Fibroblast of lung (primary cell): ENCODE measurements at regions not wholly inside any gene's neighbourhood (a gene's known extent, or its start where the extent isn't known, plus 50 kb on each side); places are given as distances from the start of the nearest gene placed in this dataset.
"Not testable (repeated sequence)": the region's sequence is repeated elsewhere in the genome, so short reads cannot be mapped to it uniquely, and the experiment has no call there.

Experiments
- EZH2 ChIP-seq: IDR thresholded peaks from 2 replicates; pipeline ENCODE4 v1.5.1; 2012; ENCODE audit warnings: low read length, control low read depth, mild to moderate bottlenecking; ENCODE audit errors: missing control alignments
- TF ChIP-seq, protein P1 (sequence below), 2 donors: IDR thresholded peaks in 1 of 2; conservative IDR thresholded peaks in 1 of 2; 1 replicate in 1 of 2; 2 replicates in 1 of 2; pipeline ENCODE4 v1.5.1; 2011 to 2012; ENCODE audit warnings: low read length in 2 of 2, control low read depth in 1 of 2, inconsistent platforms in 1 of 2, low read depth in 1 of 2, mild to moderate bottlenecking in 1 of 2

DNA sequence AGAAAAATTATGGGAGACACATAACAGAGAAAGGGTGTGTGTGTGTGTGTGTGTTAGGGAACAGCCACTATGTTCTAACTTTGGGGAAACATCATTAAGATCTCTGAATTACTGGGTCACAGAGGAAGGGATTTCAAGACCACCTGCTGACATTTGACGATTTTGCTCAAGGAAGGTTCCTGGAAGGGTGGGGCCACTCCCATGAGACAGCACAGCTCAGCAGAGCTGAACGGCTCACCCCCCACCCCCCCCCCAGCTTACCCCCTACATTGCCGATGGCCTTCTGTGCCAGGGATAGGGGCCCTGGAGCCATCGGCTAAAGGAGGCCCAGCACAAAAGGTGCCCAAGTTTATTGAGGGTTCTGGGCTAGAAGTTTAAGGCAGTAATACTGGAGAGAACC lies 122.4 kb downstream of the NPIPB11 start:
- TF ChIP-seq, protein P1, sequence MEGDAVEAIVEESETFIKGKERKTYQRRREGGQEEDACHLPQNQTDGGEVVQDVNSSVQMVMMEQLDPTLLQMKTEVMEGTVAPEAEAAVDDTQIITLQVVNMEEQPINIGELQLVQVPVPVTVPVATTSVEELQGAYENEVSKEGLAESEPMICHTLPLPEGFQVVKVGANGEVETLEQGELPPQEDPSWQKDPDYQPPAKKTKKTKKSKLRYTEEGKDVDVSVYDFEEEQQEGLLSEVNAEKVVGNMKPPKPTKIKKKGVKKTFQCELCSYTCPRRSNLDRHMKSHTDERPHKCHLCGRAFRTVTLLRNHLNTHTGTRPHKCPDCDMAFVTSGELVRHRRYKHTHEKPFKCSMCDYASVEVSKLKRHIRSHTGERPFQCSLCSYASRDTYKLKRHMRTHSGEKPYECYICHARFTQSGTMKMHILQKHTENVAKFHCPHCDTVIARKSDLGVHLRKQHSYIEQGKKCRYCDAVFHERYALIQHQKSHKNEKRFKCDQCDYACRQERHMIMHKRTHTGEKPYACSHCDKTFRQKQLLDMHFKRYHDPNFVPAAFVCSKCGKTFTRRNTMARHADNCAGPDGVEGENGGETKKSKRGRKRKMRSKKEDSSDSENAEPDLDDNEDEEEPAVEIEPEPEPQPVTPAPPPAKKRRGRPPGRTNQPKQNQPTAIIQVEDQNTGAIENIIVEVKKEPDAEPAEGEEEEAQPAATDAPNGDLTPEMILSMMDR (conservative IDR thresholded peaks at IDR 0.05 in 1 of 2, IDR thresholded peaks at IDR 0.05 in 1 of 2; ENCODE audit: low read depth in 1 of 2, low read length in 2 of 2) = not testable (repeated sequence)
- TF ChIP-seq EZH2 = not testable (repeated sequence)
